Smooth muscle cell of the brain vasculature (primary cell): ENCODE measurements at regions not wholly inside any gene's neighbourhood (a gene's known extent, or its start where the extent isn't known, plus 50 kb on each side); places are given as distances from the start of the nearest gene placed in this dataset.

Source experiments
- DNase-seq: peaks from one replicate; pipeline ENCODE4 v3.0.0-alpha.2; 2012; ENCODE audit warnings: low read depth, low spot score

DNA sequence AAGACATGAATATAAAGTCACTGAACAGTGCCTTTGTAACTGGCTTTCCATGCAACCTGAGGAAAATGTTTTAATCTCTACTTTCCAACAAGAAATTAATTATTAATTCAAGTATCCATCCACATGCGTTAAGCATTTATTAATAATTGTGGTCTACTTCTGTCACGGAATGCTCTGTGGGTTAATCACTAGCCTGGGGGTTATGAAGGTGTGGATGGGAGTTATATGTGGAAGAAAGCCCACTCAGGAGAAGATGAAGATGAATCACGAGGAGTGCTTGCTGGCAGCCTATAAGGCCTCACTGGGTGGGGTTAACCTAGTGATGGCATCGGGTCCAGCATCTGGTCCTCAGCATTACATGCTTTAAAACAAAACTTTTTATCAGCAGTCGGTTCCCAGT lies 99.5 kb upstream of the AVPR1A start:
- no peak for DNase-seq

DNA sequence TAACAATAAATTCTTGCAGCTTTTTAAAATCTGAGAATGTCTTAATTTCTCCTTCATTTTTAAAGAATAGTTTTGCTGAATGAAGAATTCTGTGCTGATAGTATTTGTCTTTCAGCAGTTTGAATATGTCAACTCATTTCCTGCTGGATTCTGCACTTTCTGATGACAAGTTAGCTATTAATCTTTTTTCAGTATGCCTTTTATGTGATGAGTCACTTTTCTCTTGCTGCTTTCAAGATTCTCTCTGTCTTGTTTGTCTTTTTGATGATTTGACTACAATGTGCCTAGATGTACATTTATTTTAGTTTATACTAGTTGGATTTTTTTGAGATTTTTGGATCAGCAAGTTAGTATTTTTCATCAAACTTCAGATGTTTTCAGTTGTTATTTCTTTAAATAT lies 87.9 kb upstream of the AVPR1A start:
- DNase-seq, result no peak

DNA sequence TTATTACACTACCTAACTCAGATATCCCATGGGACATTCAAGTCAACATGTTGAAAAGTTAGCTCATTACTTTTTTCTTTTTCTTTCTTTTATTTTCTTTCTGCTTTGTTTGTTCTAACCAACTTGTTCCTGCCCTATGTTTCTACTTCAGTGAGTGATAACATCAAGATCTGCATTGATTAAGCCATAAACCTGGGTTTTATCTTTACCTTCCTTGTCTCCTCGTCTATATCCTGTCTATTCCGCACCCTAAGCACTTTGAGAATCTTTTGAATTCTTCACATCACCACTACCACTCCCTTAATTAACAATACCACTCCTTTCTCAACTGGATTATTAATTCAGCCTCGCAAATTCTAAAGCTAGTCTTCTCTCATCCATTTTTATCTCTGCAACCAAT lies 81.9 kb upstream of the AVPR1A start:
- no peak for DNase-seq

DNA sequence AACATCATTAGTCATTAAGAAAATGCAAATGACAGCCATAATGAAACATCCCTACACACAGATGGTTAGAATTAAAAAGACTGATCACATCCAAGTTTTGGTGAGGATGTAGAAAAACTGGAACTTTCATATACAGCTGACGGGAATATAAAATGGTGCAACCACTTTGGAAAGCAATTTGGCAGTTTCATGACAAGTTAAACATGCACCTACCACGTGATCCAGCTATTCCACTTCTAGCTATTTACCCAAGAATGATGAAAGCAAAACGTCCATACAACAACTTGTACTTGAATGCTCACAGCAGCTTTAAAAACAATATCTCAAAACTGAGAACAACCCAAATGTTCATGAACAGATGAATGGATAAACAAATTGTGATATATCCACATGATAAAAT lies 77.9 kb upstream of the AVPR1A start:
- DNase-seq, result no peak

DNA sequence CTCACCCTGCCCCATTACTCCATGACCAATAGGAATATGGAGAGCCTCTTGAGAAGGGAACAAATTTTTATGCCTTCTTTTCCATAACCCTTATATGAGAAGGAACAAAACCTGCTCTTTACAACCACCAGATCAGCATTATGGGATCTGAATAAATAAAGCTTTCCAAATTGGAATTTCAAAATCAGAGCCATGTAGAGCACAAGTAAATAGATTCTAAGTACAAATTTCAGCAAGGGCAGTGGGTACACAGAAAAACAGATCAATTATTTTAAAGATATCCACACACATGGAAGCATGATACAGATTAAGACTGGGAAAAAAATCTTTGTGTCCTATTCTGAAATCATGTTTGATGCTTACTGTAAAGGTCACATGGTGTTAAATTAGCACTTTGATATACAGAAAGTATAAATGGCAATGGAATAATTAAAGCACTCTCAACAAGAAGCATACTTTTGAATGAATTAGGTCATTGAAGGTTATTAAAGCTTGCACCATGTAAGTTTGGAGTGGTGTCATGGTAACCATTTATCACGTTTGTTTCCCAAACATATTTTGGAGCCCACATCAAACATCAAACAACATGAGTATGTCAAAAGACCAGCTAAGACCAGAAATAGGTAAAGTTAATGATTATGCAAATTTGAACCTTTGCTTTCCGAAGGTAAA lies 75.9 kb upstream of the AVPR1A start:
- no peak for DNase-seq

DNA sequence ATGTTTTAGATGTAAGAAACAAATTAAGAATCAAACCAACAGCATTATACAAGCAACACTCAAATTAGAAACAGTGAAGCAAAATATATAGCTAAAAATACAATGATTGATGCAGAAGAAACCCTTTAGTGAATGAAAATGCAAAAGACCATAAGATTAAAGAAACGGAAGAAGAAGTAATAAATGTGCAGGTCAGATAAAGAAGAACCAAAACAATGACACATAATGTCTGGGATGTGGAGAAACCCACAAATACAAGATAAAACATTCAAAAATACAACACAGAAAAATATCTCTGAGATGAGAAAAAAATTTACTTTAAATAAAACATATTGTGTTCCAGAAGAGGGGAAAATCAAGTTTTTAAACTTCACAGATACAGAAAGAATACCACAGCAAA lies 73.4 kb upstream of the AVPR1A start:
- DNase-seq, result no peak

DNA sequence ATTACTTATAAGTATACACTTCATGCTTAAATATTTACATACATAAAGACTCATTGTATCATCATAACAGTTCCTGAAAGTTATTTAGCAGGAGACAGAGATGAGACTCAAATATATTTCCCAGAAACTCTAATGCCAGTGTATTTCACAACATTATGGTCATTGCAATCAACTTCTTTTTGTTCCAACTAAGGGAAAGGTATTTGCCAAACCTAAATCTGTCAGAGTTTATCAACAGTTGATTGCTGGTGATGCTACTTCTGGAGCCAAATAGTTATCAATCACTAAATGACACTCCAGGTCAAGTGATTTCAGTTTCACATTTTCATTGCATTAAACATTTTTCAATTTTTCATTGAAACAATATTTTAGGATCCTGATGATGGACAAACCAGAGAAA lies 72.1 kb upstream of the AVPR1A start:
- DNase-seq, result no peak

DNA sequence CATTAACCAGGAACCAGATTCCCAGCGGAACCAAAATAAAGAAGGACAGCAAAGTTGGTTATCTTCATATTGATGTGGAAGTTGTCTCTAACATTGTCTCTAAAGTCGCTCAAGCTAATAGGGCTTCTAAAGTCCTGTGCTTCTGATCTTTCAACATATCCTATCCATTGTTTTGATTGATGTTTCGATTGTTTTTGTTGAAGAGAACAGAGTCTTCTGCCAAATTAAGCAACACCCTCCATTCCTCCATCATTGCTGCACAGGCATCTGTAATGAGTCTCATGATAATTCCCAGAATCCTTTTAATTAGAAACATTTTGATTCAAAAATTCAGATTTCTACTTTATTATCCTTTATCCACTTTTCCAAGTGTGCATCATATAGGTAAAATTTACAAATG lies 71.6 kb upstream of the AVPR1A start:
- no peak for DNase-seq

DNA sequence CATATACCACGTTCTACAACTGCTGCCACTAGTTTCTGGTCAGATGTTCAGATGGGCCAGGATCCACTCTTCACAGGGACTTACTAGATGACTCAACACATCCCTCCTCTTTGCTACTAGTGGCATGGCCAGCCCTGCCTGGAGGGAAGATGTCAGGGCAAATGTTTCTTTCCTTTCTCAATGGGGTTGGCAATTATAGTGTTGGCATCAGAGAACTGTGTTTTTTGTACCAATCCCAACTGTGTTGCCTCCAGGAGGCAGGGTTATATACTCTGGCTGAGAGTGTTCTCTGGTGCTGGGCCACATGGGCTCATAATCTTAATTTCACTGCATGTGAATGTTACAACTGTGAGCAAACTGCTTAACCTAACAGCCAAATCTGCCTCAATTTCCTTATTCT lies 69.9 kb upstream of the AVPR1A start:
- no peak for DNase-seq

DNA sequence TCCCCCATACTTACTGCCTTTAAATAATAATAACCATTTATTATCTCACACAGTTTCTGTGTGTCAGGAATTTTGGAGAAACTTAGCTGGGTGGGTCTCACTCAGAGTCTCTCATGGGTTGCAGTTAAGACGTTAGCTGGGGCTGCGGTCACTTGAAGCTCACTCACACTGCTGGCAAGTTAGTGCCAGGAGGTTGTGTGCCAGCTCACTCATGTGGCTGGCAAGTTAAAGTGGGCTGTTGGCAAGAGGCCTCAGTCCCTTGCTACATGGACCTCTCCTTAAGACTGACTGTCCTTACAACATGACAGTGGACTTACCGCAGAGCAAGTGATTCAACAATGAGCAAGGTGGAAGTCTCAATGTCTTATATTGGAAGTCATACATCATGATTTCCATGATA lies 61.3 kb upstream of the AVPR1A start:
- no peak for DNase-seq

DNA sequence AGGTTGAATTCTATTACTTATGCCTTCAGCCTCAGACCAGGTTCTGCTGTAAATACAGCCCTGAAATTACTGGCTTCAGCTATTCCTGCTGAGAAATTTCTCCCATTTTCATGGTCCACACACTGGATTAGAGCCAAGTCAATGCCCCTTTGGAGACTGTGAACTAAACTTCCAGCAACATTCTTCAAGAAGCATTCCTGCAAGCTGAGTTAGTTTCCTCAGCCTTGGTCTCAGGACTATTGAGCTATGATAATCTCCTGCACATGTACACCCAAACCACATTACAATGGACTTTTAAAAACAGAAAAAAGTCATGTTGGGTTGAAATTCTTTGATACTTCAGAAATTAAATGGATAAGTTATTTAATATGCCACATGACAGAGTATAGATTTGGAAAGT lies 58.0 kb upstream of the AVPR1A start:
- peak; percentile 2 for DNase-seq

DNA sequence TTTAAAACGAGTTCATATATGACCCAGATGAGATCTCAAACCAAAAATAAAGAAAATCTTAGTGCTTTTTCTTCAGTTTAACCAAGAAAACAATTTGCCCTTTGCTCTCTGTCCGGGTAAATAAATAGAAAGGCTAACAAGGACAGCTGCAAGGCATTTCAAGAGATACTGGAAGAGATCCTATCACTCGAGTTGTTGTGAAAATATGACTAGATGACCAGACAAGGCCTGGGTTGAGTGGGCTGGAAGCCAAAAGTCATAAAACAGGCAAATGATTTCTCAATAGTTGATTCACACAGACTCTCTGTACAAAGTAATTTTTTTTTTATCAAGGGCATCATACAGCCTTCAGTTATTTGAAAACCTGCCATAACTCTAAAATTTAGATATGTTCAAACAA lies 55.9 kb upstream of the AVPR1A start:
- DNase-seq, result no peak

DNA sequence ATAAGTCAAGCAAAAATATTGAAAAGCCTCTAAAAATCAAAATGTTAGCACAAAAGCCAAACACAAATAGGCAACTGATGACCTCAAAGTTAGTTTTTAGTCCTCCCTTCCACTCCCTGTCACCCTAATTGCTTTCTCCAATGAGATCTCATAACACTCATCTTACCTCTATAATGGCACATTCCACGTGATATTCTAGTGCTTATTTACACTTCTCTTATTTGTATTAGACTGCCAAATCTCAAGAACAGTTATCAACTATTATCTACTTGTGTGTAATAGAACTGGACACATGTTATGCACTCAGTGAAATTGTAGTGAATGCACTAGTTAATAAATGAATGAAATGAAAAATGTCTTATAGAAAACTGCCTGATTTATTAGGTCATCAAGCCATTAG lies 55.5 kb upstream of the AVPR1A start:
- DNase-seq, result no peak
